Esophagus (tissue), 2 donors: ENCODE measurements at regions not wholly inside any gene's neighbourhood (a gene's known extent, or its start where the extent isn't known, plus 50 kb on each side); places are given as distances from the start of the nearest gene placed in this dataset.

Experiments used
- H3K27ac ChIP-seq, 2 donors: one replicate each; pipeline ENCODE4 v1.5.1; 2013; ENCODE audit warnings: low read depth in 2 of 2, mild to moderate bottlenecking in 2 of 2, inconsistent platforms in 1 of 2, low read length in 1 of 2, moderate library complexity in 1 of 2
- H3K27me3 ChIP-seq, 2 donors: one replicate each; pipeline ENCODE4 v1.6.1; 2013; ENCODE audit warnings: low read length in 2 of 2, control low read depth in 1 of 2, mild to moderate bottlenecking in 1 of 2; ENCODE audit not compliant: insufficient read depth in 2 of 2, control insufficient read depth in 1 of 2
- H3K36me3 ChIP-seq, 2 donors: one replicate each; pipeline ENCODE4 v1.6.1; 2013; ENCODE audit warnings: low read length in 1 of 2; ENCODE audit not compliant: control insufficient read depth in 2 of 2, insufficient read depth in 2 of 2
- H3K4me1 ChIP-seq, 2 donors: one replicate each; pipeline ENCODE4 v1.6.1; 2013; ENCODE audit warnings: low read length in 1 of 2; ENCODE audit not compliant: control insufficient read depth in 2 of 2, insufficient read depth in 2 of 2
- H3K4me3 ChIP-seq, 2 donors: one replicate each; pipeline ENCODE4 v1.5.1; 2013; ENCODE audit warnings: low read length in 2 of 2, mild to moderate bottlenecking in 2 of 2, low read depth in 1 of 2, moderate library complexity in 1 of 2
- H3K9me3 ChIP-seq, 2 donors: one replicate each; pipeline ENCODE4 v1.6.1; 2013; ENCODE audit warnings: mild to moderate bottlenecking in 2 of 2, low read depth in 1 of 2, low read length in 1 of 2, moderate library complexity in 1 of 2; ENCODE audit not compliant: control insufficient read depth in 2 of 2, insufficient read depth in 1 of 2
- WGBS, 2 donors: extraction: QIAGEN DNeasy Blood & Tissue Kit; methylation state at CpG; one replicate each; pipeline ENCODE4 v1.1.7; 2013; 5-methylcytosine and 5-hydroxymethylcytosine counted together
- donor health status: healthy with polysubstance abuse.
- donor health status: Bipolar disorder and iron deficiency.

GRCh38 chr3:76930712-76931111 lies 109.2 kb upstream of the ROBO2 start:
- H3K27ac ChIP-seq = no peak overlapping the region
- H3K27me3 ChIP-seq = no peaks in the 10 kb centered on the region
- WGBS, 2 donors = 58 to 68% methylated on average over 2 of the region's 2 CpGs
- no peaks in the 10 kb centered on the region for H3K9me3 ChIP-seq
- no peaks in the 10 kb centered on the region for H3K36me3 ChIP-seq
- H3K4me3 ChIP-seq = no peak overlapping the region
- no peaks in the 10 kb centered on the region for H3K4me1 ChIP-seq

- H3K27me3 ChIP-seq = no peaks in the 10 kb centered on the region
- H3K9me3 ChIP-seq = no peaks in the 10 kb centered on the region
- H3K4me1 ChIP-seq = no peaks in the 10 kb centered on the region
- H3K36me3 ChIP-seq = no peaks in the 10 kb centered on the region
- 44 to 87% methylated on average over 1 of the region's 1 CpG for WGBS, 2 donors
- H3K4me3 ChIP-seq = no peak overlapping the region
- H3K27ac ChIP-seq = no peak overlapping the region
These were observed 106.7 kb upstream of the ROBO2 start for GRCh38 chr3:76933245-76933644.

GRCh38 chr3:76938962-76939361 lies 100.9 kb upstream of the ROBO2 start:
- Histone ChIP-seq H3K27ac (no peak overlapping the region), H3K27me3 (no peaks in the 10 kb centered on the region), H3K4me1 (no peaks in the 10 kb centered on the region), H3K4me3 (no peak overlapping the region), H3K36me3 (no peaks in the 10 kb centered on the region), H3K9me3 (no peaks in the 10 kb centered on the region)

GRCh38 chr3:76940181-76940770 lies 99.6 kb upstream of the ROBO2 start:
- H3K4me3 ChIP-seq = no peak overlapping the region
- no peaks in the 10 kb centered on the region for H3K9me3 ChIP-seq
- no peaks in the 10 kb centered on the region for H3K4me1 ChIP-seq
- H3K27ac ChIP-seq = no peak overlapping the region
- no peaks in the 10 kb centered on the region for H3K36me3 ChIP-seq
- WGBS, 2 donors = 92 to 93% methylated on average over 15 of the region's 15 CpGs
- H3K27me3 ChIP-seq = no peaks in the 10 kb centered on the region

- H3K4me3 ChIP-seq = no peak overlapping the region
- H3K9me3 ChIP-seq = no peaks in the 10 kb centered on the region
- no peaks in the 10 kb centered on the region for H3K36me3 ChIP-seq
- 69 to 70% methylated on average over 4 of the region's 4 CpGs for WGBS, 2 donors
- no peaks in the 10 kb centered on the region for H3K4me1 ChIP-seq
- no peak overlapping the region for H3K27ac ChIP-seq
- H3K27me3 ChIP-seq = no peaks in the 10 kb centered on the region
These were observed 98.5 kb upstream of the ROBO2 start for GRCh38 chr3:76941376-76941775.

- Histone ChIP-seq H3K36me3 (no peaks in the 10 kb centered on the region), H3K27ac (no peak overlapping the region), H3K4me3 (no peak overlapping the region), H3K9me3 (no peaks in the 10 kb centered on the region), H3K27me3 (no peaks in the 10 kb centered on the region), H3K4me1 (no peaks in the 10 kb centered on the region)
- WGBS, 2 donors = 66 to 83% methylated on average over 2 of the region's 2 CpGs
These were observed 97.8 kb upstream of the ROBO2 start for GRCh38 chr3:76942101-76942500.

- no peaks in the 10 kb centered on the region for H3K9me3 ChIP-seq
- WGBS, 2 donors = 42 to 66% methylated on average over 3 of the region's 3 CpGs
- H3K27me3 ChIP-seq = no peaks in the 10 kb centered on the region
- no peaks in the 10 kb centered on the region for H3K36me3 ChIP-seq
- no peak overlapping the region for H3K4me3 ChIP-seq
- H3K27ac ChIP-seq = no peak overlapping the region
- no peaks in the 10 kb centered on the region for H3K4me1 ChIP-seq
These were observed 96.8 kb upstream of the ROBO2 start for GRCh38 chr3:76943058-76943457.

- H3K27ac ChIP-seq = no peak overlapping the region
- H3K27me3 ChIP-seq = no peaks in the 10 kb centered on the region
These were observed 96.2 kb upstream of the ROBO2 start for GRCh38 chr3:76943671-76944070.

GRCh38 chr3:76949033-76949432 lies 90.9 kb upstream of the ROBO2 start:
- Histone ChIP-seq H3K4me1 (no peaks in the 10 kb centered on the region), H3K9me3 (no peaks in the 10 kb centered on the region), H3K36me3 (no peaks in the 10 kb centered on the region), H3K27me3 (no peaks in the 10 kb centered on the region), H3K27ac (no peak overlapping the region), H3K4me3 (no peak overlapping the region)
- 60 to 84% methylated on average over 3 of the region's 3 CpGs for WGBS, 2 donors

More at GRCh38 chr3:76943671-76944070, 96.2 kb upstream of the ROBO2 start:
- H3K36me3 ChIP-seq = no peaks in the 10 kb centered on the region
- H3K4me1 ChIP-seq = no peaks in the 10 kb centered on the region
- WGBS, 2 donors = 49 to 53% methylated on average over 3 of the region's 3 CpGs
- H3K9me3 ChIP-seq = no peaks in the 10 kb centered on the region
- H3K4me3 ChIP-seq = no peak overlapping the region

- Histone ChIP-seq H3K27ac (no peak overlapping the region), H3K4me1 (no peaks in the 10 kb centered on the region), H3K27me3 (no peaks in the 10 kb centered on the region), H3K36me3 (no peaks in the 10 kb centered on the region), H3K9me3 (no peaks in the 10 kb centered on the region), H3K4me3 (no peak overlapping the region)
- 62 to 72% methylated on average over 9 of the region's 9 CpGs for WGBS, 2 donors
These were observed 90.4 kb upstream of the ROBO2 start for GRCh38 chr3:76949462-76949861.
